ENCODE measurements at regions not wholly inside any gene's neighbourhood (a gene's known extent, or its start where the extent isn't known, plus 50 kb on each side); places are given as distances from the start of the nearest gene placed in this dataset.

GRCh38 chr4:181676546-181676945 lies 566.7 kb upstream of the TENM3 start:
- TF ChIP-seq CTCF (IDR thresholded peaks at IDR 0.05 in 4 of 5, conservative IDR thresholded peaks at IDR 0.05 in 1 of 5) (no peak), POLR2A (IDR thresholded peaks at IDR 0.05) (no peak)

Data from gastrocnemius medialis (tissue), 4 donors.